Endodermal cell (in vitro differentiated cells): ENCODE measurements at regions not wholly inside any gene's neighbourhood (a gene's known extent, or its start where the extent isn't known, plus 50 kb on each side); places are given as distances from the start of the nearest gene placed in this dataset.

Source experiments
- DNase-seq: peaks from one replicate; pipeline ENCODE4 v3.0.0-alpha.2; 2017
- H3K27ac ChIP-seq: 2 replicates; pipeline ENCODE4 v1.5.1; 2013; ENCODE audit warnings: mild to moderate bottlenecking, low read depth, low read length, moderate library complexity
- H3K27me3 ChIP-seq: 2 replicates; pipeline ENCODE4 v1.6.1; 2013; ENCODE audit warnings: mild to moderate bottlenecking, low read length, moderate library complexity; ENCODE audit not compliant: insufficient read depth, control insufficient read depth, poor library complexity, severe bottlenecking
- H3K36me3 ChIP-seq: 2 replicates; pipeline ENCODE4 v1.7.0; 2013; ENCODE audit warnings: mild to moderate bottlenecking, low read length, moderate library complexity; ENCODE audit not compliant: control insufficient read depth, insufficient read depth
- H3K4me1 ChIP-seq: one replicate; pipeline ENCODE4 v1.7.0; 2013; ENCODE audit warnings: low read length; ENCODE audit not compliant: control insufficient read depth, insufficient read depth
- H3K4me3 ChIP-seq: 2 replicates; pipeline ENCODE4 v1.5.1; 2013; ENCODE audit warnings: mild to moderate bottlenecking, low read length, moderate library complexity
- H3K9ac ChIP-seq: 2 replicates; pipeline ENCODE4 v1.6.1; 2013; ENCODE audit warnings: mild to moderate bottlenecking, low read length, moderate library complexity; ENCODE audit not compliant: poor library complexity, severe bottlenecking; ENCODE audit errors: extremely low read depth
- H3K9me3 ChIP-seq: 2 replicates; pipeline ENCODE4 v1.6.1; 2013; ENCODE audit warnings: mild to moderate bottlenecking, low read length, moderate library complexity; ENCODE audit not compliant: control insufficient read depth
- H3K27ac Mint-ChIP-seq: 2 replicates; pipeline ENCODE4 v1.8.0; 2020; ENCODE audit warnings: mixed read lengths
- H3K27me3 Mint-ChIP-seq: 2 replicates; pipeline ENCODE4 v1.8.0; 2021; ENCODE audit warnings: mild to moderate bottlenecking, mixed read lengths; ENCODE audit not compliant: insufficient read depth
- H3K36me3 Mint-ChIP-seq: 2 replicates; pipeline ENCODE4 v1.8.0; 2020; ENCODE audit warnings: low read depth, mixed read lengths
- H3K4me1 Mint-ChIP-seq: 2 replicates; pipeline ENCODE4 v1.8.0; 2020; ENCODE audit warnings: mixed read lengths
- H3K4me3 Mint-ChIP-seq: 2 replicates; pipeline ENCODE4 v1.8.0; 2020; ENCODE audit warnings: mild to moderate bottlenecking, moderate library complexity, mixed read lengths
- H3K9me3 Mint-ChIP-seq: 2 replicates; pipeline ENCODE4 v1.8.0; 2020; ENCODE audit warnings: mild to moderate bottlenecking, mixed read lengths
- CTCF ChIP-seq: fragments of 200-600 bp; sonication (generic); conservative IDR thresholded peaks from 2 replicates; pipeline ENCODE4 v1.5.0; 2021; ENCODE audit warnings: antibody characterized with exemption, mild to moderate bottlenecking
- WGBS, 2 experiments: methylation state at CpG; one replicate each; pipeline versions ENCODE4 v1.1.5 to v1.1.7; 2013; ENCODE audit warnings: missing lambda C conversion rate in 2 of 2, mixed read lengths in 1 of 2; ENCODE audit not compliant: insufficient coverage in 1 of 2, insufficient read length in 1 of 2; 5-methylcytosine and 5-hydroxymethylcytosine counted together

- Histone ChIP-seq H3K27me3 (no peaks in the 10 kb centered on the region), H3K4me1 (no peaks in the 10 kb centered on the region), H3K27ac (no peak overlapping the region), H3K9me3 (no peaks in the 10 kb centered on the region), H3K36me3 (no peaks in the 10 kb centered on the region), H3K4me3 (no peak overlapping the region), H3K9ac (no peak overlapping the region)
- H3K27ac Mint-ChIP-seq, result no peak overlapping the region
- H3K9me3 Mint-ChIP-seq, result no peaks in the 10 kb centered on the region
- WGBS, 2 experiments, result 80% methylated on average over 1 of the region's 1 CpG; no CpG with 5 or more reads in 1 of the 2 experiments
- DNase-seq, result no peak
- H3K36me3 Mint-ChIP-seq, result no peaks in the 10 kb centered on the region
- H3K4me3 Mint-ChIP-seq, result no peak overlapping the region
- H3K4me1 Mint-ChIP-seq, result no peaks in the 10 kb centered on the region
- H3K27me3 Mint-ChIP-seq, result no peaks in the 10 kb centered on the region
- TF ChIP-seq CTCF, result no peak
These were observed 208.4 kb upstream of the AKR1E2 start for GRCh38 chr10:4617589-4617988.

GRCh38 chr10:4615042-4615441 is 211.0 kb upstream of the AKR1E2 start:
- Mint-ChIP-seq H3K36me3 (no peaks in the 10 kb centered on the region), H3K27me3 (no peaks in the 10 kb centered on the region), H3K4me3 (no peak overlapping the region), H3K9me3 (no peaks in the 10 kb centered on the region), H3K4me1 (no peaks in the 10 kb centered on the region), H3K27ac (no peak overlapping the region)
- Histone ChIP-seq H3K27ac (no peak overlapping the region), H3K36me3 (no peaks in the 10 kb centered on the region), H3K9me3 (no peaks in the 10 kb centered on the region), H3K4me1 (no peaks in the 10 kb centered on the region), H3K4me3 (no peak overlapping the region), H3K9ac (no peak overlapping the region), H3K27me3 (no peaks in the 10 kb centered on the region)
- 85 to 100% methylated on average over 1 of the region's 1 CpG for WGBS, 2 experiments
- TF ChIP-seq CTCF, result no peak
- DNase-seq, result no peak

DNA sequence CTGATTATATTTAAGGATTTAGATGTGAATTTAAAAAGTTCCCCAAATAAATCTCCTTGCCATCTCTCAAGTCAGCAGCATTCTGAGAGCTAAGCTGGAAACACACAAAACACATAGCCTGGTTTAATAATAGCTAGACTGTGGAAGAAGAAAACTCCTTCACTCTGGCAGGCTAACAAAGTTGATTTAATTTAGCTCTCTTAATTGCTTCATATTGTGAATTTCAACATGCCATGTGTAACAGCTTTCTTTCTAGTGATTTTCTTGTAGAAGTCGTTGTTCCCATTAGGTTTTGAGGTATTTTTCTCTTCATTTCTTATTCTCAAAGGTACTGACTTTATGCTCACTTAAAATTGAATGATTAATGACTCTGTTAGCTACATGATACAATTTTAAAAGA is 216.8 kb upstream of the AKR1E2 start:
- no peak overlapping the region for H3K4me3 Mint-ChIP-seq
- no peak for TF ChIP-seq CTCF
- Histone ChIP-seq H3K9me3 (no peaks in the 10 kb centered on the region), H3K4me1 (no peaks in the 10 kb centered on the region), H3K27me3 (no peaks in the 10 kb centered on the region), H3K36me3 (no peaks in the 10 kb centered on the region), H3K4me3 (no peak overlapping the region), H3K9ac (no peak overlapping the region), H3K27ac (no peak overlapping the region)
- no peak overlapping the region for H3K27ac Mint-ChIP-seq
- H3K27me3 Mint-ChIP-seq, result no peaks in the 10 kb centered on the region
- no peak for DNase-seq
- no peaks in the 10 kb centered on the region for H3K4me1 Mint-ChIP-seq
- H3K36me3 Mint-ChIP-seq, result no peaks in the 10 kb centered on the region
- no peaks in the 10 kb centered on the region for H3K9me3 Mint-ChIP-seq
- WGBS, 2 experiments, result 60% methylated on average over 1 of the region's 1 CpG; no CpG with 5 or more reads in 1 of the 2 experiments
